ENCODE measurements at regions not wholly inside any gene's neighbourhood (a gene's known extent, or its start where the extent isn't known, plus 50 kb on each side); places are given as distances from the start of the nearest gene placed in this dataset.

DNA sequence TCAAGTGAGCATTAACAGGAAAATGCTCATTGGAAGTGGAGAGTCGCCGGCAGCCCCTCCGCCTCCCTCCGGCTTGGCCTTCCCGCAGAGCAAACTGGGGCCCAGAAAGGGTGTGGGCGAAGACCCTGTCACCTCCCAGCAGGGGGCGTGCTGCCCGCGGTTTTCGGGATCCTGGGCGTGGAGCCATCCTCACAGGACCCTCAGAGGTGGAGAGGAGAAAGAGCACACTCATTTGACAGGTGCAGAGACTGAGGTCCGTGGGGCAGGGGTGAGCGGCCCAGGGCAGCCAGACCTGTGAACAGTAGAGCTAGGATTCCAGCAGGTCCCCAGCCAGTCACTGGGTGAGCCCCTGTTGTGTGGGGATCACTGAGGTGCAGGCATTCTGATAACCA lies 1002.9 kb downstream of the KCNJ18 start:
- TF ChIP-seq POLR2A (IDR thresholded peaks at IDR 0.05; ENCODE audit: low read length): no peak
- TF ChIP-seq GATA1 (IDR thresholded peaks at IDR 0.05; ENCODE audit: low read depth, low read length): no peak
